ENCODE measurements at regions not wholly inside any gene's neighbourhood (a gene's known extent, or its start where the extent isn't known, plus 50 kb on each side); places are given as distances from the start of the nearest gene placed in this dataset.
"Not testable (repeated sequence)": the region's sequence is repeated elsewhere in the genome, so short reads cannot be mapped to it uniquely, and the experiment has no call there.

DNA sequence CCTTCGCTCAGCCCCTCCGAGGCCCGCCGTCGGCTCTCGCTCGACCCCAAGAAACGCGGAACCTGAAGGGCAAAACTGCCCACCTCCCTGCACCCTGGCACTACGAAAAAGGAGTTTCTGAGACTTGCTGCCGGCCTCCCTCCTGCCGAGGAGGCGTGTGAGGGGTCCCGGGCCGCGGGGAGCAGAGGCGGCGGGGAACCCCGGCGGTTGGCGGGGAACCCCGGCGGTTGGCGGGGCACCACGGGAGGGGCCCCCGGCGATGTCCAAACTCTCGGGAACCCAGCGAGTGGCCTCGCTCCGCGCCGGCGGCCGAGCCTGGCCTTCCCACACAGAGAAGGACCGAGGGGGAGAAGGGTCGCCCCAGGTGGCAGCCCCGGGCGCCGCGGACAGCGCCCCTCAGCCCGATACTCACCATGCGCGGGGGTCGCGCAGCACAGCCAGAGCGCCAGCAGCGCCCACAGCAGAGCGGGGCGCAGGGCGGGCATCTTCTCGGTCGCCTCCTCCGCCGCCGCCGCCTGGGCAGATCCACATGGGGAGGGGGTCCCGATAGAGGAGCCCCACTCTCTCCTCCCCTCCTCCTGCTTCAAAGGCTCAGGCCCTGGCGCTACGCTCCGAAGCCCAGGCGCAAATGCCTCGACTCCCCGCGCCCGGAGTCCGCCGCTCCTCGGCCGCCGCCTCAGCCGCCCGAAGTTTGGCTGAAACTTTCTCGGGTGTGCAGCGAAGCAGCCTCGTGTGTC lies 69.4 kb upstream of the NUDT4B start:
- ATAC-seq, result peak; percentile 69
- Histone ChIP-seq H3K4me2 (ENCODE audit: control insufficient read depth, insufficient read depth) (0 out of 2 replicates have a peak overlapping the region, but pooled peaks have one; percentile 3), H2AFZ (ENCODE audit: control insufficient read depth, low read depth, low read length) (0 out of 2 replicates have a peak overlapping the region, but pooled peaks have one; percentile 17)
- H3K27ac ChIP-seq (ENCODE audit: control insufficient read depth, insufficient read depth); BruUV-seq (replicated peaks); H3K4me1 ChIP-seq (ENCODE audit: control insufficient read depth, insufficient read depth, low read length); POLR2A ChIA-PET; H3K9me3 ChIP-seq (replicated peaks; ENCODE audit: control insufficient read depth, insufficient read depth, low read length); RAD21 ChIA-PET (ENCODE audit: unreplicated experiment); H3K9ac ChIP-seq (ENCODE audit: control insufficient read depth, insufficient read depth, low read length); SMC1A ChIA-PET (ENCODE audit: uncharacterized antibody, unreplicated experiment); H3K4me3 ChIP-seq; intact Hi-C loops (cut with micrococcal nuclease; ENCODE audit: unreplicated experiment); H3K36me3 ChIP-seq (ENCODE audit: control insufficient read depth in 2 of 2, insufficient read depth in 2 of 2, low read length in 1 of 2); H3K27me3 ChIP-seq (replicated peaks in 1 of 2; ENCODE audit: control insufficient read depth in 2 of 2, insufficient read depth in 2 of 2, low read length in 1 of 2); H3K79me2 ChIP-seq (ENCODE audit: control insufficient read depth, insufficient read depth, low read length); FAIRE-seq; CTCF ChIA-PET; H4K20me1 ChIP-seq (ENCODE audit: control insufficient read depth, insufficient read depth); DNase-seq (ENCODE audit: low read depth, low spot score); in situ Hi-C loops (cut with MboI): not testable (repeated sequence)
- TF ChIP-seq, protein P1, sequence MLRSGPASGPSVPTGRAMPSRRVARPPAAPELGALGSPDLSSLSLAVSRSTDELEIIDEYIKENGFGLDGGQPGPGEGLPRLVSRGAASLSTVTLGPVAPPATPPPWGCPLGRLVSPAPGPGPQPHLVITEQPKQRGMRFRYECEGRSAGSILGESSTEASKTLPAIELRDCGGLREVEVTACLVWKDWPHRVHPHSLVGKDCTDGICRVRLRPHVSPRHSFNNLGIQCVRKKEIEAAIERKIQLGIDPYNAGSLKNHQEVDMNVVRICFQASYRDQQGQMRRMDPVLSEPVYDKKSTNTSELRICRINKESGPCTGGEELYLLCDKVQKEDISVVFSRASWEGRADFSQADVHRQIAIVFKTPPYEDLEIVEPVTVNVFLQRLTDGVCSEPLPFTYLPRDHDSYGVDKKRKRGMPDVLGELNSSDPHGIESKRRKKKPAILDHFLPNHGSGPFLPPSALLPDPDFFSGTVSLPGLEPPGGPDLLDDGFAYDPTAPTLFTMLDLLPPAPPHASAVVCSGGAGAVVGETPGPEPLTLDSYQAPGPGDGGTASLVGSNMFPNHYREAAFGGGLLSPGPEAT (IDR thresholded peaks at IDR 0.05; ENCODE audit: low read depth), result peak; percentile 54
- TF ChIP-seq MLLT1 (IDR thresholded peaks at IDR 0.05), result peak; percentile 75
- TF ChIP-seq NBN (IDR thresholded peaks at IDR 0.05), result peak; percentile 33; the same call in 1 of the 2 replicates
- 0 out of 2 replicates have a peak, but pooled peaks have one; percentile 53 for TF ChIP-seq HDGF (IDR thresholded peaks at IDR 0.05)
- TF ChIP-seq SMARCA5 (IDR thresholded peaks at IDR 0.05), result peak; percentile 35; the same call in 1 of the 2 replicates
- TF ChIP-seq TAF1 (IDR thresholded peaks at IDR 0.05; ENCODE audit: borderline replicate concordance, low read depth, low read length), result peak; percentile 22; the same call in 1 of the 2 replicates
- TF ChIP-seq ZNF207 (IDR thresholded peaks at IDR 0.05; ENCODE audit: borderline replicate concordance), result 0 out of 2 replicates have a peak, but pooled peaks have one; percentile 35
- peak in 1 of 2 experiments; percentile 47; a peak in 1 of 4 replicates for TF ChIP-seq BHLHE40 (IDR thresholded peaks at IDR 0.05; ENCODE audit: borderline replicate concordance in 1 of 2, low read depth in 2 of 2, low read length in 1 of 2)
- peak; percentile 52 for TF ChIP-seq POLR2A (IDR thresholded peaks at IDR 0.05; ENCODE audit: low read depth, low read length)
- under 1% methylated on average over 23 of the region's 77 CpGs for WGBS (ENCODE audit: insufficient coverage, insufficient replicate concordance, low lambda C conversion rate, missing lambda C conversion rate)

DNA sequence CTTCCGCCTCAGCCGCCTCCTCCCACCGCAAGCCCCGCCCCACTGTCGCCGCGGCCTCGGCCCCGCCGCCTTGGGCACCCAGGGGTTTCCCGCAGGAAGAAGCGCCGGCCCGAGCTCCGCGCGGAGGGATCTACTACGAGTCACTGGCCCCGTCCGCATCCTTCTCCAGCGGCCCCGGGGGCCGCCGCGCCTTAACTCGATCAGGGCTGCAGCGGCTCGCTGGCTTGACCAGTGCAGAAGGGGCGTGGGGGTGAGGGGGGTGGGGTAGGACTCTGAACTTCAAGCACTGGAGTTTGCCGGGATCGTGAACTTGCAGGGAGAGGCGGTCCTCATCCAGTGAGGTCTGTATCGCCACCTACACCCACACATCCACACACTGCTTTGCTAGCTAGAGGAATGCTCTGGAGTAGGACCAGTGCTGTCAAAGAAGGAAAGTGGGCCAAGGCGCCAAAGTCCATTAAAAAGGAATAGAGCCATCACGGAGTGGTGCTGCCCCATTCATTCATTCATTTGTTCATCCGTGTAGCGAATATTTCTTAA lies 68.7 kb upstream of the NUDT4B start:
- POLR2A ChIA-PET; RAD21 ChIA-PET (ENCODE audit: unreplicated experiment); intact Hi-C loops (cut with micrococcal nuclease; ENCODE audit: unreplicated experiment); H3K9ac ChIP-seq (ENCODE audit: control insufficient read depth, insufficient read depth, low read length); H3K9me3 ChIP-seq (replicated peaks; ENCODE audit: control insufficient read depth, insufficient read depth, low read length); DNase-seq (ENCODE audit: low read depth, low spot score); H3K79me2 ChIP-seq (ENCODE audit: control insufficient read depth, insufficient read depth, low read length); FAIRE-seq; H3K36me3 ChIP-seq (ENCODE audit: control insufficient read depth in 2 of 2, insufficient read depth in 2 of 2, low read length in 1 of 2); H3K27ac ChIP-seq (ENCODE audit: control insufficient read depth, insufficient read depth); H3K4me2 ChIP-seq (ENCODE audit: control insufficient read depth, insufficient read depth); in situ Hi-C loops (cut with MboI); H3K4me3 ChIP-seq; H2AFZ ChIP-seq (ENCODE audit: control insufficient read depth, low read depth, low read length); H4K20me1 ChIP-seq (ENCODE audit: control insufficient read depth, insufficient read depth); H3K27me3 ChIP-seq (replicated peaks in 1 of 2; ENCODE audit: control insufficient read depth in 2 of 2, insufficient read depth in 2 of 2, low read length in 1 of 2); CTCF ChIA-PET; BruUV-seq (replicated peaks); SMC1A ChIA-PET (ENCODE audit: uncharacterized antibody, unreplicated experiment); H3K4me1 ChIP-seq (ENCODE audit: control insufficient read depth, insufficient read depth, low read length): not testable (repeated sequence)
- peak; percentile 88 for ATAC-seq
- WGBS (ENCODE audit: insufficient coverage, insufficient replicate concordance, low lambda C conversion rate, missing lambda C conversion rate), result no CpG with 5 or more reads among the region's 37 CpGs

Data from GM12878 (cell line).